CD4-positive, alpha-beta T cell treated with Interleukin-15 for 4 hours (primary cell): ENCODE measurements at regions not wholly inside any gene's neighbourhood (a gene's known extent, or its start where the extent isn't known, plus 50 kb on each side); places are given as distances from the start of the nearest gene placed in this dataset.

Experiments used
- DNase-seq: peaks from one replicate; pipeline ENCODE4 v3.0.0-alpha.2; 2020; ENCODE audit warnings: low spot score

DNA sequence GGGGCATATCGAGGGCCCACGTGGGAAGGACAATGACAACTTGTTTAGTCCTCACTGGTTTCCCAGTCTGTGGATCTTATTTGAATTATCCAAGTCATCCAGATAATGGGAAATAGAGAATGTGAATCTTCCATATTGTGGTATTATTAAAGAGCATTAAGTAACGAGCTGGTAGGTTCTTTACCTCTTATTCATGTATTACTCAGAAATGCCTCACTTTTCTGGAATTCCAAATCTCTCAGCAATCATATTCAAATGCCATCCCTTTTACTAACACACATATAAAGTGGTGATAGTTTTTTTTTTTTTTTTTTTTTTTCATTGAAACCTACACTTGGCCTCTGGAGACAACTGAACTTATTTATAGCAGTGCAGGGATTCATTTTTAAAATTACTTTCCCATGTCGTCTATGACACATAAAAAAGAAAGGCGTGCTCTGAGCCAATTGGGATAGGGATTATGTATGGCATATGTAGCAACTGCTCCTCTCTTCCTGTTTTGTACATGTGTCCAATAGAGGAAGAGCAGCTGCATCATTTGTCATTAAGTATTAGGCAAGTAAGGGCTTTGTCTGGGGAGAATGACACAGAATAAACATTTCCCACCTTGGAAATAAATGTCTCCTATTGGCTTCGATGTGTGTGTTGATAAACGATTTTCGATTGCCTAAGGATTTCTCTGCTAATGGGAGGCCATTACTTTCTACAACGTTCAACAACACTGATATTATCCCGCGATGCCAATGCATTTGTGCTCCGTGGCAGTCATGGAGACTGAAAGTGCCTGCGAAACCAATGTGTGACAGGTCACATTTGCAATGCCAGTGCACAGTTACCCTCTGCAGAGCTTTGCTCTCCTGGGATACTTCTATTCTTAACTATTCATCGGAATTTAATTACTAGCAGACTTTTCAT is 78.6 kb upstream of the IFNG-AS1 start:
- no peak for DNase-seq

GRCh38 chr12:67911275-67911600 is 78.0 kb upstream of the IFNG-AS1 start:
- DNase-seq: no peak

DNA sequence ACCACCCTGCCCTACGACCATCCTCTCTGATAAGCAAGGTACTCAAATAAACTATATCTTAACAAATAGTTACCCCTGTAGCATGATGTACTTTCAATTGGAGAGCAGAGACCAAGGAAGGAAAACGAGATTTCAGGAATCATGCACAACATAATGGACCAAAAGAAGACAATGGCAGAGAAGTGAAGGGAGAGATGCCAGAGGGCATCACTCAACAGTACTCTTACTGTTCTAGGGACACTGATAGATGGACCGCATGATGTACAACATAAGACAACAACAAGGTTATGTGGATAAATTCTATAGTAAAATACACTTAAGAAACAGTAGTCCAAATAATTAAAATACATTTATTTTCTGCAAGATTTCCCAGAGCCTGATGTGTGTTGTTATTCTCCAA is 77.5 kb upstream of the IFNG-AS1 start:
- no peak for DNase-seq

- no peak for DNase-seq
Measured at GRCh38 chr12:67915335-67915851, 73.9 kb upstream of the IFNG-AS1 start.

DNA sequence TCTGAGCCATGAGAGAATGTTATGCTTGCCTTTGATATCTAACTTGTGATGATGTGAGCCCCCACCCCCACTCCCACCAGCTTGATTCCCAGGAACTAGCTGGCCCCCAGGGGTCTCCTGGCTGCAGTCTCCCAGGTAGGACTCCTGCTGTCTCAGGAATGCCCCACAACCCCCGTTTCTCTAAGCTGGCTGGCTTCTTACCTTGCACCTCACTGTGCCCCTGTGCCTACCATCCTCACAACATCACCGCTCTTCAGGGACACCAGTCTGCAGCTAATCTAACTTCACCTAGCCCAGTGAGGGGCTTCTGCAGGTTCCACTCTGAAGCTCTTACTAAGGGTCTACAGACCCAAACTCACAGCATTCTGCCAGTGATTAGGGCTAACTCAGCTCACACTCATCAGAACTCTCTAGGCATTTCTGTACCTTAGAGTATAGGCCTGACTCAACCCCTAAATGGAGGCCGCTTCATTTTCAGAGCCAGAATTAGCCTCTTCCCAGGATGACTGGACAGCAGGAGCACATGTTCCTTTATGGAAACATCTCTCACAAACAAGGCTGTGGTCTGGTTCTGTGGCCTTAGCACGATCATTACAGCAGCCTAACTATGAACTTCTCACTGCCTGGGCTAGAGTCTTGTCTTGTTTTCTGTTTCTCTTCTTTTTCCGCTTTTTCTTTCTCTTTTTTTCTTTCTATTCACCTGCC is 72.8 kb upstream of the IFNG-AS1 start:
- no peak for DNase-seq

GRCh38 chr12:67917811-67918210 is 71.4 kb upstream of the IFNG-AS1 start:
- no peak for DNase-seq

GRCh38 chr12:67918441-67918840 is 70.8 kb upstream of the IFNG-AS1 start:
- no peak for DNase-seq

GRCh38 chr12:67919406-67919805 is 69.8 kb upstream of the IFNG-AS1 start:
- DNase-seq: no peak

DNA sequence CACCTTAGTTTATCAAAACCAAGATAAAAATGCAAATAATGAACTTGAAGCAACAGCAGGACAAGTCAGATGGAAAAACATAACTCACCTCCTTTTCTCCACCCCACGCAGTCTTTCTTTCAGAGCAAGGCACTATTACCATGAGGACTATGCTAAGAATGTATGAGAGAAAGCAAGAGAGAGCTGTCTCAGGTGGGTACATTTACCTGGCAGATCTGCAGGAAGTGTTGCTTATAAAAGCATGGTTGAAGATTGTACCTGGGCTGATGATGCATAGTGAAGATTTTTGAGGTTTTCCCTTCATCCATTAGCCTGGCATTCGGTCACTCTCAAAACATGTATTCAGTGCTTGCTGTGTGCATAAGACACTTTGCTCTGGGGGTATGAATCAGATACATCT is 68.8 kb upstream of the IFNG-AS1 start:
- DNase-seq: no peak

DNA sequence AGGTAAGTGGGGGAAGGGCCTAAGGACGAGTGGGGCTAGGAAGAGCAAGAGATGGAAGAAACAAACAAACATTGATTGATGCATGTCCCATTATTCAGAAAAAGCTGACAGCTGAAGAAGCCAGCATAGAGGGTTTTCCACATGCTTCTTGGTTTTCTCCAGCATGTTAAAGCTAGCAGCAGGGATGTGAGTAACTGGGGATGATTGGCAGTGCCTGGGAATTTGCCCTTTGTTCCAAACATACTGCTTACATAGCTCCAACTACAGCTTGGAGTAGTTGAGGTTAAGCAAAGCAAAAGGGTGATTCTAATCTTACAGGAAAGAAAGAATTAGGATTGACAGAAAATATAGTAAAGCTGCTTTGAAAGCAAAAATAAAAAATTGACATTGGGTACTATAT is 68.0 kb upstream of the IFNG-AS1 start:
- DNase-seq: no peak

DNA sequence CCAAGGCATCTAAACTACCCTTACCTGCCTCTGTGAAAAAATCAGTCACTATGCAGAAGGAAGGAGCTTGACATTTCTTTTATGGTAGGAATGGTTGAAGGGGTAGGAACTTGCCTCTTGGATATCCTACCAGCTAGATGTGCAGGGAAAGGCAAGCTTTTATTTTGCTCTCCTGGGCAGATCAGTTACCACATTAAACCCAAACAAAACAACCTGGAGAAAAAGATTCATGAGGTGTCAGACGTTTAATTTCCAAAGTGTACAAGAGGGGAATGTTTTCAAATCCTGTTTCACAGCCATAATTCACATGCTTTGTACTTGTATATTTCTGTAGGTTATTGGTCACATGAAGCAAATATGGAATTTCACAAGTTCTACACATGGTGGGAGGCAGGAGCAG is 67.0 kb upstream of the IFNG-AS1 start:
- no peak for DNase-seq

GRCh38 chr12:67925077-67925476 is 64.2 kb upstream of the IFNG-AS1 start:
- no peak for DNase-seq

DNA sequence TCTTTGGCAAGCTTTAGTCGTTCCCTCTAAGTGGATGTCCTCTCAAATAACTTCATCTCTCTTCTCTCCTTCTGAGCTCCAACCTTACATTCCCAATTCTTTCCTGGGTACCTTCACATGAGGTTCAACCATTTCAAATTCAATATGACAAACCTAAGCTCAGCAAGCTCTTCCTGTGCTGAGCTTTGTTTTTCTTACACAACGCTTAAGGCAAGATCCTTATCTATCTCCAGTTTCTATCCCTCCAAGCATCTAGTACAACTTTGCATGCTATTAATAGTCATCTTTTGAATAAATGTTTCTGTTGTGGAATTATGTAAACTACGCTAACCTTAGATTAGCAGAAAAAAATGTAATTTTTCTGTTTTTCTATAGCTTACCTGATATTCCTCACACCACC is 63.7 kb upstream of the IFNG-AS1 start:
- DNase-seq: no peak

DNA sequence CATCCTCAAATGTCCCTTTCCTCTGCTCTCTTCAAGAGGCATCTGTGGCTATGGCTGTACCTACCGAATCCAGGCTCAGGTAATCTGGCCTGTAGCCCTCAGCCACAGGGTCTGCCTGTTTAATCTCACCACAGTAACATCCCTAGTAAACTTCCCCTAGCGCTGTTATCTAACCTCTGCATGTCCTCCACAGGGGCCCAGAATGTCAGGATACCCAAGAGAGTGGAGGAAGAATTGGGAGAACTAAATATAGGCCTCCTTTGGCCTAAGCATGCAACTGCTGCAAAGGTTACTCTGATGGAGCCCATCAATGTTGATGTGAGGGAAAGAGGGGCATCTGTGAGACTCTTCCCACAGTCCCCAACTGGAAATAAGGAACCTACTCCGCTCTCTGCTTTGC is 63.2 kb upstream of the IFNG-AS1 start:
- no peak for DNase-seq

DNA sequence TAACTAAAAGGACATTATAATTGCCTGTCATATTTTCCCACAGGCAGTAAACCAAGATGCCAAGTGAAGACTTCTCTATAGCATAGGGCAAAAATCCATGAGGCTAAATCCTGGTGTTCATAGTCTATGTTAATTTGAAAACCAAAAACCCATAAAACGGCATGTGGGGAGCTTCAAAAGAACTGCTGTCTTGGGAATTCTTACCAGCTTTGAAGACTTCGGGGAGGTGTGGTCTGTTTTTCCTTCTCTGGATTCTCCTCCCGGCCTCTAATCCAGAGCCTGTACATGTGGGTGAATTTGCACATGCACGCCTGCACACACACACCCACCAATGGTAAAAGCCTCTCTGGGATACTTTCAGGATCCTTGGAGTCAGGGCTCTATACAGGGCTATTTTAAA is 61.9 kb upstream of the IFNG-AS1 start:
- DNase-seq: no peak

GRCh38 chr12:67927815-67928214 is 61.4 kb upstream of the IFNG-AS1 start:
- DNase-seq: no peak

GRCh38 chr12:67928621-67929383 is 60.4 kb upstream of the IFNG-AS1 start:
- no peak for DNase-seq

GRCh38 chr12:67929384-67929772 is 59.9 kb upstream of the IFNG-AS1 start:
- DNase-seq: no peak

- no peak for DNase-seq
Measured at GRCh38 chr12:67937822-67938221, 51.4 kb upstream of the IFNG-AS1 start.
